Skeletal muscle cell (primary cell): ENCODE measurements at regions not wholly inside any gene's neighbourhood (a gene's known extent, or its start where the extent isn't known, plus 50 kb on each side); places are given as distances from the start of the nearest gene placed in this dataset.

Source experiments
- DNase-seq: peaks from one replicate; pipeline ENCODE4 v3.0.0-alpha.2; 2010; ENCODE audit warnings: low read depth
- H3K4me3 ChIP-seq: 2 replicates; pipeline ENCODE4 v1.5.1; 2011; ENCODE audit warnings: low read depth, mild to moderate bottlenecking, control low read depth, low read length, moderate library complexity

- H3K4me3 ChIP-seq = no peak overlapping the region
- DNase-seq = no peak
Observed at GRCh38 chr10:128498746-128499145, 372.5 kb upstream of the MKI67 start.

GRCh38 chr10:128499486-128499885 is 373.3 kb upstream of the MKI67 start:
- DNase-seq = no peak
- no peak overlapping the region for H3K4me3 ChIP-seq

GRCh38 chr10:128499956-128500355 is 373.7 kb upstream of the MKI67 start:
- H3K4me3 ChIP-seq = no peak overlapping the region
- DNase-seq = no peak

- H3K4me3 ChIP-seq = no peak overlapping the region
- no peak for DNase-seq
Observed at GRCh38 chr10:128500642-128501041, 374.4 kb upstream of the MKI67 start.

- H3K4me3 ChIP-seq = no peak overlapping the region
- DNase-seq = no peak
Observed at GRCh38 chr10:128505346-128505745, 379.1 kb upstream of the MKI67 start.

- H3K4me3 ChIP-seq = no peak overlapping the region
- DNase-seq = no peak
Observed at GRCh38 chr10:128506423-128506822, 380.2 kb upstream of the MKI67 start.

GRCh38 chr10:128507066-128507465 is 380.8 kb upstream of the MKI67 start:
- no peak overlapping the region for H3K4me3 ChIP-seq

GRCh38 chr10:128511284-128511683 is 385.1 kb upstream of the MKI67 start:
- no peak overlapping the region for H3K4me3 ChIP-seq
- DNase-seq = no peak

More at GRCh38 chr10:128507066-128507465, 380.8 kb upstream of the MKI67 start:
- DNase-seq = no peak

- no peak for DNase-seq
- H3K4me3 ChIP-seq = no peak overlapping the region
Observed at GRCh38 chr10:128512767-128513166, 386.5 kb upstream of the MKI67 start.

- H3K4me3 ChIP-seq = no peak overlapping the region
- DNase-seq = no peak
Observed at GRCh38 chr10:128514536-128514935, 388.3 kb upstream of the MKI67 start.

GRCh38 chr10:128516180-128516579 is 390.0 kb upstream of the MKI67 start:
- DNase-seq = no peak
- H3K4me3 ChIP-seq = no peak overlapping the region

- no peak for DNase-seq
- H3K4me3 ChIP-seq = no peak overlapping the region
Observed at GRCh38 chr10:128517167-128517566, 390.9 kb upstream of the MKI67 start.

GRCh38 chr10:128518000-128518399 is 391.8 kb upstream of the MKI67 start:
- H3K4me3 ChIP-seq = no peak overlapping the region
- no peak for DNase-seq

- H3K4me3 ChIP-seq = no peak overlapping the region
- DNase-seq = no peak
Observed at GRCh38 chr10:128519581-128519980, 393.4 kb upstream of the MKI67 start.

GRCh38 chr10:128520211-128520815 is 394.1 kb upstream of the MKI67 start:
- H3K4me3 ChIP-seq = no peak overlapping the region
- DNase-seq = no peak

GRCh38 chr10:128522551-128523308 is 396.5 kb upstream of the MKI67 start:
- no peak for DNase-seq
- no peak overlapping the region for H3K4me3 ChIP-seq

- no peak overlapping the region for H3K4me3 ChIP-seq
- DNase-seq = no peak
Observed at GRCh38 chr10:128525444-128525843, 399.2 kb upstream of the MKI67 start.

- no peak overlapping the region for H3K4me3 ChIP-seq
- no peak for DNase-seq
Observed at GRCh38 chr10:128525936-128526335, 399.7 kb upstream of the MKI67 start.

- H3K4me3 ChIP-seq = no peak overlapping the region
- DNase-seq = no peak
Observed at GRCh38 chr10:128526791-128527375, 400.7 kb upstream of the MKI67 start.

GRCh38 chr10:128527711-128528110 is 401.5 kb upstream of the MKI67 start:
- no peak overlapping the region for H3K4me3 ChIP-seq
- DNase-seq = no peak

- DNase-seq = no peak
- no peak overlapping the region for H3K4me3 ChIP-seq
Observed at GRCh38 chr10:128528167-128528566, 401.9 kb upstream of the MKI67 start.
